ENCODE measurements at regions not wholly inside any gene's neighbourhood (a gene's known extent, or its start where the extent isn't known, plus 50 kb on each side); places are given as distances from the start of the nearest gene placed in this dataset.

DNA sequence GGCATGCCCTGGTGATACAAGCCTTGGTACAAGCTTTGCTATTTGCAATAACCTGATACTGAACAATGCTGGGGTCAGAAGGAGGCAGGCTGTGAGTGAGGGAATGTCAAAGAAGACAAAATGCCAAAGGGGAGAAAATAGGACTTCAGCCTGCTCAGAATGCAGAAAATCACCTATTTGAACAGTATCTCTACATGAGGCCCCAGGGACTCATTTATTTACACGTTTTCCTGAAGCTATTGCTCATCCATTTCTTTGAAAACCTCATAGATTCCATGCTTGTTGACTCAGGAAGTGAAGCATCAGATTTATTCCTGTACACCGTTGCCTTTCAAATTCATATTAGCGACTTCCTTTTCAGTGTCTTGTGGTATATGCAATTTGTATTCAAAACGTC is 69.4 kb upstream of the CBLN2 start:
- Histone ChIP-seq H3K27ac (no peak overlapping the region), H3K4me3 (no peak overlapping the region), H3K27me3 (ENCODE audit: insufficient read depth in 3 of 3, low read length in 2 of 3) (no peaks in the 10 kb centered on the region), H3K36me3 (ENCODE audit: insufficient read depth in 1 of 2, low read depth in 1 of 2) (no peaks in the 10 kb centered on the region), H3K9me3 (no peaks in the 10 kb centered on the region), H3K4me1 (no peaks in the 10 kb centered on the region)
- DNase-seq: no peak
- TF ChIP-seq, protein P1, sequence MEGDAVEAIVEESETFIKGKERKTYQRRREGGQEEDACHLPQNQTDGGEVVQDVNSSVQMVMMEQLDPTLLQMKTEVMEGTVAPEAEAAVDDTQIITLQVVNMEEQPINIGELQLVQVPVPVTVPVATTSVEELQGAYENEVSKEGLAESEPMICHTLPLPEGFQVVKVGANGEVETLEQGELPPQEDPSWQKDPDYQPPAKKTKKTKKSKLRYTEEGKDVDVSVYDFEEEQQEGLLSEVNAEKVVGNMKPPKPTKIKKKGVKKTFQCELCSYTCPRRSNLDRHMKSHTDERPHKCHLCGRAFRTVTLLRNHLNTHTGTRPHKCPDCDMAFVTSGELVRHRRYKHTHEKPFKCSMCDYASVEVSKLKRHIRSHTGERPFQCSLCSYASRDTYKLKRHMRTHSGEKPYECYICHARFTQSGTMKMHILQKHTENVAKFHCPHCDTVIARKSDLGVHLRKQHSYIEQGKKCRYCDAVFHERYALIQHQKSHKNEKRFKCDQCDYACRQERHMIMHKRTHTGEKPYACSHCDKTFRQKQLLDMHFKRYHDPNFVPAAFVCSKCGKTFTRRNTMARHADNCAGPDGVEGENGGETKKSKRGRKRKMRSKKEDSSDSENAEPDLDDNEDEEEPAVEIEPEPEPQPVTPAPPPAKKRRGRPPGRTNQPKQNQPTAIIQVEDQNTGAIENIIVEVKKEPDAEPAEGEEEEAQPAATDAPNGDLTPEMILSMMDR (IDR thresholded peaks at IDR 0.05): no peak
- WGBS, 3 donors: 30 to 34% (median 33%) methylated on average over 4 of the region's 4 CpGs
- intact Hi-C loops (cut with DNase I): no loop called here
- no peak for ATAC-seq

DNA sequence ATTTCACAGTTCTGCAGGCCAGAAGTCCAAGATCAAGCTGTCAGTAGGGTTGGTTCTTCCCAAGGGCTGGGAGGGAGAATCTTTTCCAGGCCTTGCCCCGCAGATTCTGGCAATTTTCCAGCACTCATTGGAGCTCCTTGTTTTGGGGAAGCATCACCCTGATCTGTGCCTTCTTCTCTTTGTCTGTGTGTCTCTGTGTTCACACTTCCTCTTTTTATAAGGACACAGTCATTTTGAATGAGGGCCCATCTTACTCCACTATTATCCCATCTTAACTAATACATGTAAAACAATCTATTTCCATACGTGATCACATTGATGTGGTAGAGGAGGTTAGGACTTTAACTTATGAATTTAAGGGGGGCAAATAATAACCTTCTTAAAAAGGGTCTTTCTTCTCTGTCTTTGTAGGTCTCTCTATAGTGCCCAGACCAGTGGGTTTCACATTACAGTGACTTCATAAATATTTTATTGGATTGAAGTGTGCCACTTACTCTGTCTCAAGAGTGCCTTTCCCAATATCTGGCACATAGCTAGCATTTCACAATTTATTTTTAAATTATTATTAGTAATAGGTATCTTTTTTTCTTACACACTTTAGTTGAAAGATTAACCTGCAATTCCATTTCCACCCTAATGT is 68.9 kb upstream of the CBLN2 start:
- Histone ChIP-seq H3K9me3 (no peaks in the 10 kb centered on the region), H3K4me1 (no peaks in the 10 kb centered on the region), H3K27me3 (ENCODE audit: insufficient read depth in 3 of 3, low read length in 2 of 3) (no peaks in the 10 kb centered on the region), H3K4me3 (no peak overlapping the region), H3K27ac (no peak overlapping the region), H3K36me3 (ENCODE audit: insufficient read depth in 1 of 2, low read depth in 1 of 2) (no peaks in the 10 kb centered on the region)
- 53 to 69% (median 55%) methylated on average over 2 of the region's 2 CpGs for WGBS, 3 donors
- no peak for ATAC-seq
- DNase-seq: no peak
- TF ChIP-seq, protein P1 (IDR thresholded peaks at IDR 0.05): no peak
- intact Hi-C loops (cut with DNase I): no loop called here

DNA sequence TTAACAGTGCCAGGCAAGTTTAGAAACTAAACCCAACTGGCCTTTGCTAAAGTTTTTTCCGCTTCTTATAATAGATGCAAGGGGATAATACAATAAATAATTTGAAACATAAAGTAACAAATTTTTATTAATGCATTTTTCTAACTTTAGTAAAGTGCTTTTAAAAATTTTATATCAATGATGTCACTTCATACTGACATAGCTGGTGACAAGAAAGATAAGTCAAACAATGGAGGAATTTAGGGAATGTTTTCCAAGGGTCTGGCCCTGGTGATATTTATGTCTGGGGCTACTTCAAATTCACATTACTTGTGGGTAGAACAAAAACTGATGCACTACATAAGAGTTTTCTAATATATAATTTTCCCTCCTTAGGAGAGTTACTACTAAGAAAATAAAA is 61.2 kb upstream of the CBLN2 start:
- Histone ChIP-seq H3K4me1 (no peaks in the 10 kb centered on the region), H3K27ac (no peak overlapping the region), H3K36me3 (ENCODE audit: insufficient read depth in 1 of 2, low read depth in 1 of 2) (no peaks in the 10 kb centered on the region), H3K4me3 (no peak overlapping the region), H3K27me3 (ENCODE audit: insufficient read depth in 3 of 3, low read length in 2 of 3) (no peaks in the 10 kb centered on the region), H3K9me3 (no peaks in the 10 kb centered on the region)
- DNase-seq: no peak
- WGBS, 3 donors: 85 to 95% (median 93%) methylated on average over 1 of the region's 1 CpG
- intact Hi-C loops (cut with DNase I): no loop called here
- no peak for ATAC-seq
- TF ChIP-seq, protein P1 (IDR thresholded peaks at IDR 0.05): no peak

DNA sequence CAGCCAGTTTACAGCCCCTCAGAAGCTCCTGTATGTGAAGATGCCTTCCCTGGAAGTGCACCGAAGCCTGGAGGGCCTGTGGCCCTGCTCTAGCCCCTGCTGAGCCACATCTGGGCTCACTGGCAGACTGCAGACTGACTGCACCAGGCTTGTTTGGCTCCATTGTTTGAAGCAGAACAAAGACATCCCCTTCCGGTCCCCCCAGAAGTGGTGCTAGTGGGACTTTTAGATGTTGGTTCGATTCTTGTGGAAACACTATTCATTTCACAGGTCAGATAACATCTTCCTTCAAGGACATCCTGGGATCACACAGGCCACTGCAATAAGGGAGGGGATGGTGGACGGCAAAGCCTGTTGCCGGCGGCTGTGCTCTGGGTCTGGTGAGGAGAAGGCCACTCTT is 57.8 kb upstream of the CBLN2 start:
- H3K36me3 ChIP-seq (ENCODE audit: insufficient read depth in 1 of 2, low read depth in 1 of 2): no peaks in the 10 kb centered on the region
- TF ChIP-seq, protein P1 (IDR thresholded peaks at IDR 0.05): no peak
- no peak for DNase-seq
- no peak overlapping the region for H3K27ac ChIP-seq
- no peak for ATAC-seq
- no peaks in the 10 kb centered on the region for H3K27me3 ChIP-seq (ENCODE audit: insufficient read depth in 3 of 3, low read length in 2 of 3)
- H3K9me3 ChIP-seq: no peaks in the 10 kb centered on the region
- WGBS, 3 donors: 80 to 84% (median 80%) methylated on average over 6 of the region's 6 CpGs
- intact Hi-C loops (cut with DNase I): no loop called here
- H3K4me1 ChIP-seq: no peaks in the 10 kb centered on the region
- no peak overlapping the region for H3K4me3 ChIP-seq

DNA sequence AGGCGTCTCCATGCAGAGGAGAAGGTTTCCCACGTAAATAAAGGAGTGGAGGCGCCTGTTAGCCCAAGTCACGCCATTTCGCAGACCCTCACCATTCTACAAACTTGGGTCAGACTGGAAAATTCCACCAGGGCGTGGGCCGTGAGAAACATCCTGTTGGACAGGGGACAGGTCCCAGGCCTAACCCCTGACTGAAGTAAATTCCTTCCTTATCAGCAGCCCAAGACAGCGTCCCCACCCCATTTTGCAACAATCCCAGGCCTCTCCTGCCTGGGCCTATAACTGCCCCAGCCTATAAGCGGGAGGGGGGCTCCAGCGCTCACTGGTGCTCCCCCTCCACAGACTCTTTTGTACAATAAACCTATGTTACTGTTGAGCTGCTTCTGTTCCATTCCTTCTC is 57.3 kb upstream of the CBLN2 start:
- WGBS, 3 donors: 84 to 88% (median 88%) methylated on average over 10 of the region's 10 CpGs
- H3K27me3 ChIP-seq (ENCODE audit: insufficient read depth in 3 of 3, low read length in 2 of 3): no peaks in the 10 kb centered on the region
- TF ChIP-seq, protein P1 (IDR thresholded peaks at IDR 0.05): no peak
- no peak overlapping the region for H3K4me3 ChIP-seq
- no peak for DNase-seq
- H3K36me3 ChIP-seq (ENCODE audit: insufficient read depth in 1 of 2, low read depth in 1 of 2): no peaks in the 10 kb centered on the region
- no peak for ATAC-seq
- no peaks in the 10 kb centered on the region for H3K9me3 ChIP-seq
- intact Hi-C loops (cut with DNase I): no loop called here
- H3K4me1 ChIP-seq: no peaks in the 10 kb centered on the region
- H3K27ac ChIP-seq: no peak overlapping the region
